PC-3 (cell line): ENCODE measurements at regions not wholly inside any gene's neighbourhood (a gene's known extent, or its start where the extent isn't known, plus 50 kb on each side); places are given as distances from the start of the nearest gene placed in this dataset.

Experiments
- ATAC-seq: fragments of 200-7000 bp; cut with Tn5 transposase; 2 replicates; pipeline ENCODE4 v1.9.1; 2020; ENCODE audit warnings: mild to moderate bottlenecking, moderate library complexity
- BruUV-seq: library from RNA; stranded (reverse); fragments of 400-500 nt; replicated peaks from 2 replicates; lab custom pipeline; 2021; lab: Mats Ljungman, UMichigan
- CTCF ChIA-PET: fragments of 300-600 bp; sonication (Branson Sonifier 250); formaldehyde crosslinking; loops from one replicate; lab custom pipeline; 2022; ENCODE audit warnings: antibody characterized with exemption; lab: Charles Lee
- POLR2A ChIA-PET: fragments of 300-600 bp; sonication (Branson Sonifier 250); formaldehyde crosslinking; loops from one replicate; lab custom pipeline; 2022; ENCODE audit warnings: antibody characterized with exemption; ENCODE audit not compliant: unreplicated experiment; lab: Charles Lee
- DNase-seq: peaks from one replicate; pipeline ENCODE4 v3.0.0-alpha.2; 2015
- H2AFZ ChIP-seq: fragments of 300-600 bp; sonication (generic); 2 replicates; pipeline ENCODE4 v1.6.0; 2016; ENCODE audit warnings: antibody characterized with exemption, low read length
- H3F3A ChIP-seq: fragments of 300-600 bp; sonication (generic); one replicate; pipeline ENCODE4 v1.6.0; 2017; ENCODE audit warnings: antibody characterized with exemption, low read length, control low read depth, mild to moderate bottlenecking; ENCODE audit not compliant: unreplicated experiment
- H3K27ac ChIP-seq: fragments of 300-600 bp; sonication (generic); 2 replicates; pipeline ENCODE4 v1.5.1; 2016; ENCODE audit warnings: mild to moderate bottlenecking, low read length
- H3K27me3 ChIP-seq: fragments of 300-600 bp; sonication (generic); 2 replicates; pipeline ENCODE4 v1.6.1; 2016; ENCODE audit warnings: low read length, mixed read lengths
- H3K36me3 ChIP-seq: fragments of 300-600 bp; sonication (generic); 2 replicates; pipeline ENCODE4 v1.6.1; 2016; ENCODE audit warnings: low read depth, mixed run types, low read length, mixed read lengths
- H3K4me1 ChIP-seq: fragments of 300-600 bp; sonication (generic); 2 replicates; pipeline ENCODE4 v1.5.1; 2016; ENCODE audit warnings: low read length; ENCODE audit not compliant: insufficient read depth
- H3K4me2 ChIP-seq: fragments of 300-600 bp; sonication (generic); 2 replicates; pipeline ENCODE4 v1.6.0; 2016; ENCODE audit warnings: low read length
- H3K4me3 ChIP-seq: fragments of 300-600 bp; sonication (generic); 2 replicates; pipeline ENCODE4 v1.5.1; 2016; ENCODE audit warnings: mild to moderate bottlenecking, low read length, mixed read lengths
- H3K79me2 ChIP-seq: fragments of 300-600 bp; sonication (generic); 2 replicates; pipeline ENCODE4 v1.6.1; 2017; ENCODE audit warnings: low read length, mixed read lengths
- H3K9ac ChIP-seq: fragments of 300-600 bp; sonication (generic); 2 replicates; pipeline ENCODE4 v1.6.0; 2016; ENCODE audit warnings: mild to moderate bottlenecking, low read length
- H3K9me2 ChIP-seq: fragments of 300-600 bp; sonication (generic); replicated peaks from 2 replicates; pipeline ENCODE4 v1.6.1; 2016; ENCODE audit warnings: mixed run types, low read length, mixed read lengths
- H3K9me3 ChIP-seq: fragments of 300-600 bp; sonication (generic); 2 replicates; pipeline ENCODE4 v1.6.1; 2016; ENCODE audit warnings: low read length, mixed read lengths
- H4K20me1 ChIP-seq: fragments of 300-600 bp; sonication (generic); 2 replicates; pipeline ENCODE4 v1.6.1; 2016; ENCODE audit warnings: low read length, mixed read lengths
- EZH2 ChIP-seq: fragments of 300-600 bp; sonication (generic); IDR thresholded peaks from one replicate; pipeline ENCODE4 v1.6.1; 2017; ENCODE audit warnings: antibody characterized with exemption, mild to moderate bottlenecking, low read length; ENCODE audit not compliant: unreplicated experiment
- EZH2phosphoT487 ChIP-seq: fragments of 300-600 bp; sonication (generic); IDR thresholded peaks from 2 replicates; pipeline ENCODE4 v1.6.1; 2018; ENCODE audit warnings: mild to moderate bottlenecking, antibody characterized with exemption, low read length, borderline replicate concordance
- intact Hi-C: fragments of 100-400 bp; cut with micrococcal nuclease; formaldehyde crosslinking; loops from 2 replicates; pipeline ENCODE4 v1.9.0; 2023
- TF ChIP-seq, protein P1 (sequence below): fragments of 300-600 bp; sonication (generic); conservative IDR thresholded peaks from 2 replicates; pipeline ENCODE4 v1.5.1; 2017; ENCODE audit warnings: antibody characterized with exemption, low read depth, mild to moderate bottlenecking, low read length

DNA sequence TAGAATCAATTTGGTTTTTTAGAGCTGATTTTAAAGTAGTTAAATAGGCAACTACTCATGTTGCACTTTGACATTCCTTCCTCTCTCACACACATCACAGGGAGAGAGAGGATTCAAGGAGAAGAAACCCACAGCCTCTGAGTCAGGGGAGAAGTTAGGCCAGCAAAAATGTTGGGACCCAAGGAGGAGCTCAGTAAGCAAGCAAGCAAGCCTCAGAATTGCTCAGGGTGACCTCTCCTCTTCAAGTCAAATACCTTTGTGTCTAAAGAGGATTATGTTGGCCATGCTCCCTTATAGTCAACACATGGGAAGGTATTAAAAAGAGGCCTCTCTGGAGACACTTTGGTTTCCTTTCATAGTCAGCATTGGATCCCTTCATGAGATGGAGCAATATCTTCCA lies 80.5 kb upstream of the WARS2 start:
- Histone ChIP-seq H3K27me3 (no peaks in the 10 kb centered on the region), H3K36me3 (no peaks in the 10 kb centered on the region), H3K9me3 (no peaks in the 10 kb centered on the region), H3K27ac (no peak overlapping the region), H3K79me2 (no peaks in the 10 kb centered on the region), H3K9ac (no peak overlapping the region), H3F3A (no peaks in the 10 kb centered on the region), H3K4me2 (no peak overlapping the region), H4K20me1 (no peaks in the 10 kb centered on the region), H2AFZ (no peak overlapping the region), H3K4me3 (no peak overlapping the region), H3K4me1 (no peaks in the 10 kb centered on the region), H3K9me2 (no peaks in the 10 kb centered on the region)
- no TSS peak for BruUV-seq
- DNase-seq (no peak), ATAC-seq (no peak)
- POLR2A ChIA-PET, result no interaction called here
- intact Hi-C loops, result loop anchor here (10.0 kb wide), 1 partner anchor 54 kb away; no protein-coding TSS in a partner anchor
- CTCF ChIA-PET, result no interaction called here
- no peak for TF ChIP-seq EZH2
- TF ChIP-seq EZH2phosphoT487, result no peak
- TF ChIP-seq, protein P1, sequence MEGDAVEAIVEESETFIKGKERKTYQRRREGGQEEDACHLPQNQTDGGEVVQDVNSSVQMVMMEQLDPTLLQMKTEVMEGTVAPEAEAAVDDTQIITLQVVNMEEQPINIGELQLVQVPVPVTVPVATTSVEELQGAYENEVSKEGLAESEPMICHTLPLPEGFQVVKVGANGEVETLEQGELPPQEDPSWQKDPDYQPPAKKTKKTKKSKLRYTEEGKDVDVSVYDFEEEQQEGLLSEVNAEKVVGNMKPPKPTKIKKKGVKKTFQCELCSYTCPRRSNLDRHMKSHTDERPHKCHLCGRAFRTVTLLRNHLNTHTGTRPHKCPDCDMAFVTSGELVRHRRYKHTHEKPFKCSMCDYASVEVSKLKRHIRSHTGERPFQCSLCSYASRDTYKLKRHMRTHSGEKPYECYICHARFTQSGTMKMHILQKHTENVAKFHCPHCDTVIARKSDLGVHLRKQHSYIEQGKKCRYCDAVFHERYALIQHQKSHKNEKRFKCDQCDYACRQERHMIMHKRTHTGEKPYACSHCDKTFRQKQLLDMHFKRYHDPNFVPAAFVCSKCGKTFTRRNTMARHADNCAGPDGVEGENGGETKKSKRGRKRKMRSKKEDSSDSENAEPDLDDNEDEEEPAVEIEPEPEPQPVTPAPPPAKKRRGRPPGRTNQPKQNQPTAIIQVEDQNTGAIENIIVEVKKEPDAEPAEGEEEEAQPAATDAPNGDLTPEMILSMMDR, result no peak

DNA sequence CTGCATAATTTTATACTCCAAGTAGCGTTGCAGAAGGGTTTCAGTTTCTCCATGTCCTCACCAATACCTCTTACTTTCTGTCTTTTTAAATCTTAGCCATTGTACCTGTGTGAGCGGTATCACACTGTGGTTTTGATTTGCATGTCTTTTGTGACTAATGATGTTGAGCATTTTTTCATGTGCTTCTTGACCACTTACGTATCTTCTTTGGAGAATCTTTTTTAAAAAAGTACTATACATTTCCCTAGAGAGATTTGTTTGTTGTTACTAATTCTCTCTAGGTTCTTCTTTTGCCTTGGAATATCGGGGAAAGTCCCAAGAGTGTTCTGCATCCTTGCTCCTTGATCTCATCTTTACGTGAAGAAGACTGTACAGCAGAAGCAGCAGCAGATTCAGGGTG lies 81.8 kb upstream of the WARS2 start:
- Histone ChIP-seq H3K36me3 (no peaks in the 10 kb centered on the region), H3F3A (no peaks in the 10 kb centered on the region), H3K9me2 (no peaks in the 10 kb centered on the region), H3K4me1 (no peaks in the 10 kb centered on the region), H3K79me2 (no peaks in the 10 kb centered on the region), H3K27me3 (no peaks in the 10 kb centered on the region), H3K9me3 (no peaks in the 10 kb centered on the region), H3K27ac (no peak overlapping the region), H2AFZ (no peak overlapping the region), H3K4me3 (no peak overlapping the region), H4K20me1 (no peaks in the 10 kb centered on the region), H3K9ac (no peak overlapping the region), H3K4me2 (no peak overlapping the region)
- no TSS peak for BruUV-seq
- POLR2A ChIA-PET, result no interaction called here
- ATAC-seq, result no peak
- CTCF ChIA-PET, result no interaction called here
- intact Hi-C loops, result loop anchor here (10.0 kb wide), 1 partner anchor 53 kb away; no protein-coding TSS in a partner anchor
- TF ChIP-seq, protein P1, result no peak
- TF ChIP-seq EZH2phosphoT487 (no peak), EZH2 (no peak)
- DNase-seq, result no peak

DNA sequence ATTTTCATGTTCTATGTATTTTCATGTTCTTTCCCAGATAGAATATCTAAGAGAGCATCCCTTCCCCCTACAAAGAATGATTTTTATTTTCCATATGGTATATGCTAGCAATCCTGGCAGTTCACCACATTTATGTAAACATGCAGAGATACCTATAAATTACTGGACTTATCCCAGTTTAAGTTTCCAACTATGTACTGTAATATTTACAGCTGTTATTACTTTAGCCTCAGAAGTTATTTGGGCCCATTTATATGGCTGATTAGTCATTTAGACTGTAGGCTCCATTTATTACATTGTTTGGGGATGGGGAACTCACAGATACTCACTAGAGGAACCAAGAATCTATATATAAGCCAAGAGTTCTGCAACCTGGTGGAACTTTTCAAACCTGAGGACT lies 84.8 kb upstream of the WARS2 start:
- H3K79me2 ChIP-seq, result no peaks in the 10 kb centered on the region
- H3K4me2 ChIP-seq, result no peak overlapping the region
- POLR2A ChIA-PET, result no interaction called here
- H4K20me1 ChIP-seq, result no peaks in the 10 kb centered on the region
- H3K9ac ChIP-seq, result no peak overlapping the region
- no peak overlapping the region for H2AFZ ChIP-seq
- no peaks in the 10 kb centered on the region for H3K4me1 ChIP-seq
- no peaks in the 10 kb centered on the region for H3K9me2 ChIP-seq
- ATAC-seq (peak; percentile 55), DNase-seq (no peak)
- no peak for TF ChIP-seq EZH2phosphoT487
- TF ChIP-seq, protein P1, result no peak
- no peak for TF ChIP-seq EZH2
- no TSS peak for BruUV-seq
- H3K36me3 ChIP-seq, result no peaks in the 10 kb centered on the region
- no peaks in the 10 kb centered on the region for H3K9me3 ChIP-seq
- no peaks in the 10 kb centered on the region for H3K27me3 ChIP-seq
- H3F3A ChIP-seq, result no peaks in the 10 kb centered on the region
- CTCF ChIA-PET, result no interaction called here
- H3K4me3 ChIP-seq, result no peak overlapping the region
- no peak overlapping the region for H3K27ac ChIP-seq
- intact Hi-C loops, result loop anchor here (10.0 kb wide), 1 partner anchor 50 kb away; no protein-coding TSS in a partner anchor
